K562 (cell line): ENCODE measurements at regions not wholly inside any gene's neighbourhood (a gene's known extent, or its start where the extent isn't known, plus 50 kb on each side); places are given as distances from the start of the nearest gene placed in this dataset.

Experiments
- ATAC-seq: fragments of 200-7000 bp; cut with Tn5 transposase; 3 replicates; pipeline ENCODE4 v1.9.1; 2020; ENCODE audit warnings: moderate library complexity
- BruUV-seq: library from RNA; stranded (reverse); fragments of 400-500 nt; replicated peaks from 2 replicates; lab custom pipeline; 2021; lab: Mats Ljungman, UMichigan
- CTCF ChIA-PET: fragments of 300-600 bp; formaldehyde crosslinking; extraction: SDS; loops from one replicate; lab custom pipeline; 2021; ENCODE audit warnings: low intra/inter-chr PET ratio; lab: Yijun Ruan, JAX
- POLR2A ChIA-PET: fragments of 300-600, 350-650 bp; sonication (Branson Sonifier 250); formaldehyde crosslinking; extraction: SDS; loops from one replicate; lab custom pipeline; 2021; ENCODE audit warnings: antibody characterized with exemption, inconsistent platforms; lab: Yijun Ruan, JAX
- DNase-seq, 4 experiments: peaks; one replicate each; pipeline versions ENCODE4 v3.0.0 to v3.0.0-alpha.2; 2011 to 2018; ENCODE audit warnings: low spot score in 3 of 4, mixed read lengths in 3 of 4; ENCODE audit errors: extremely low read depth in 1 of 4
- FAIRE-seq: peaks from 2 replicates; lab custom pipeline; 2011; peaks lifted over from hg19 to GRCh38; lab: Jason Lieb, UNC
- H2AFZ ChIP-seq: 2 replicates; pipeline ENCODE4 v1.6.0; 2011; ENCODE audit warnings: low read depth, low read length, control low read depth, inconsistent platforms
- H3K27ac ChIP-seq: fragments of 200-600 bp; 3 replicates; pipeline ENCODE4 v1.8.0; 2011; ENCODE audit warnings: low read depth, mild to moderate bottlenecking, control low read depth, inconsistent platforms, low read length, moderate library complexity, mixed read lengths; ENCODE audit errors: extremely low read depth
- H3K27me3 ChIP-seq, 2 experiments: fragments of 300-600 bp in 1 of 2; 2 replicates in 1 of 2; 3 replicates in 1 of 2; pipeline versions ENCODE4 v1.6.0 to v1.8.0; 2011; ENCODE audit warnings: inconsistent platforms in 2 of 2, low read length in 2 of 2, mild to moderate bottlenecking in 1 of 2, mixed read lengths in 1 of 2, moderate library complexity in 1 of 2; ENCODE audit not compliant: control insufficient read depth in 2 of 2, insufficient read depth in 2 of 2
- H3K36me3 ChIP-seq: fragments of 300-600 bp; 3 replicates; pipeline ENCODE4 v1.8.0; 2011; ENCODE audit warnings: mild to moderate bottlenecking, low read length, inconsistent platforms; ENCODE audit not compliant: control insufficient read depth, insufficient read depth
- H3K4me1 ChIP-seq, 2 experiments: fragments of 200-600 bp in 1 of 2; replicated peaks in 1 of 2; 2 replicates in 1 of 2; 3 replicates in 1 of 2; pipeline versions ENCODE4 v1.5.1 to v1.8.0; 2011; ENCODE audit warnings: inconsistent platforms in 2 of 2, low read length in 2 of 2, mild to moderate bottlenecking in 1 of 2, mixed read lengths in 1 of 2, moderate library complexity in 1 of 2; ENCODE audit not compliant: control insufficient read depth in 2 of 2, insufficient read depth in 2 of 2
- H3K4me2 ChIP-seq: 2 replicates; pipeline ENCODE4 v1.6.1; 2011; ENCODE audit warnings: low read length, control low read depth, inconsistent platforms, mixed read lengths; ENCODE audit not compliant: insufficient read depth
- H3K4me3 ChIP-seq: fragments of 200-600 bp; sonication (generic), shearing (Covaris generic); 2 replicates; pipeline ENCODE4 v1.5.1; 2016; ENCODE audit warnings: control low read depth, inconsistent platforms
- H3K79me2 ChIP-seq: fragments of 200-600 bp; 3 replicates; pipeline ENCODE4 v1.8.0; 2011; ENCODE audit warnings: low read length, inconsistent platforms; ENCODE audit not compliant: control insufficient read depth, insufficient read depth
- H3K9ac ChIP-seq, 2 experiments: 2 replicates each; pipeline versions ENCODE4 v1.6.0 to v1.6.1; 2011; ENCODE audit warnings: low read depth in 2 of 2, low read length in 2 of 2, control low read depth in 1 of 2, inconsistent platforms in 1 of 2, mild to moderate bottlenecking in 1 of 2, mixed read lengths in 1 of 2; ENCODE audit not compliant: insufficient read depth in 1 of 2
- H3K9me1 ChIP-seq: one replicate; pipeline ENCODE4 v1.6.0; 2011; ENCODE audit warnings: inconsistent platforms, mild to moderate bottlenecking, low read length, moderate library complexity; ENCODE audit not compliant: control insufficient read depth, insufficient read depth
- H3K9me3 ChIP-seq: replicated peaks from 2 replicates; pipeline ENCODE4 v1.5.1; 2011; ENCODE audit warnings: low read depth, low read length, inconsistent platforms; ENCODE audit not compliant: control insufficient read depth, insufficient read depth
- H4K20me1 ChIP-seq: replicated peaks from 2 replicates; pipeline ENCODE4 v1.6.1; 2011; ENCODE audit warnings: low read length, inconsistent platforms, mixed read lengths; ENCODE audit not compliant: control insufficient read depth, insufficient read depth
- FOSL1 ChIP-seq: fragments of 200-800 bp; sonication (Bioruptor generic); conservative IDR thresholded peaks from 2 replicates; pipeline ENCODE4 v1.6.1; 2016; ENCODE audit warnings: missing genetic modification characterization, missing compliant biosample characterization
- JUND ChIP-seq, 2 experiments: IDR thresholded peaks; 2 replicates in 1 of 2; 3 replicates in 1 of 2; pipeline ENCODE4 v1.6.1; 2011; ENCODE audit warnings: borderline replicate concordance in 2 of 2, low read depth in 2 of 2, low read length in 2 of 2, improper control_type of control experiment in 1 of 2, missing biosample characterization in 1 of 2, missing genetic modification characterization in 1 of 2, missing genetic modification reagents in 1 of 2
- SIN3A ChIP-seq, 2 experiments: fragments of 150-350 bp in 1 of 2; IDR thresholded peaks; 2 replicates each; pipeline ENCODE4 v1.6.1; 2011 to 2016; ENCODE audit warnings: borderline replicate concordance in 2 of 2, low read depth in 2 of 2, low read length in 2 of 2, mild to moderate bottlenecking in 2 of 2, moderate library complexity in 2 of 2; ENCODE audit not compliant: control insufficient read depth in 1 of 2
- SMAD2 ChIP-seq: fragments of 150-350 bp; IDR thresholded peaks from 2 replicates; pipeline ENCODE4 v1.6.1; 2014; ENCODE audit warnings: low read depth, mild to moderate bottlenecking, low read length
- SMARCA5 ChIP-seq: fragments of 450-650 bp; IDR thresholded peaks from 2 replicates; pipeline ENCODE4 v1.6.1; 2016
- SRSF9 ChIP-seq: fragments of 200-400 bp; formaldehyde crosslinking; IDR thresholded peaks from 2 replicates; pipeline ENCODE4 v1.6.1; 2017; ENCODE audit warnings: low read depth, low read length, borderline replicate concordance
- in situ Hi-C: fragments of 300-500 bp; cut with MboI; formaldehyde crosslinking; loops from 4 replicates; pipeline ENCODE4 v1.15.0; 2018; ENCODE audit warnings: inconsistent platforms, mixed read lengths
- intact Hi-C: fragments of 100-400 bp; cut with micrococcal nuclease; formaldehyde crosslinking; loops from 2 replicates; pipeline ENCODE4 v1.14.2; 2022

GRCh38 chr5:125126050-125126449 is 379.6 kb upstream of the ZNF608 start:
- intact Hi-C loops, result no loop called here
- in situ Hi-C loops, result no loop called here
- H3K27me3 ChIP-seq, result no peaks in the 10 kb centered on the region
- no peak overlapping the region for H3K4me3 ChIP-seq
- no peak overlapping the region for H2AFZ ChIP-seq
- H4K20me1 ChIP-seq, result no peaks in the 10 kb centered on the region
- no peak overlapping the region for H3K27ac ChIP-seq
- H3K9me3 ChIP-seq, result no peaks in the 10 kb centered on the region
- DNase-seq (no peak), ATAC-seq (no peak), FAIRE-seq (no peak)
- no peak overlapping the region for H3K4me2 ChIP-seq
- POLR2A ChIA-PET, result no interaction called here
- no peaks in the 10 kb centered on the region for H3K9me1 ChIP-seq
- H3K9ac ChIP-seq, result no peak overlapping the region
- CTCF ChIA-PET, result interaction anchor here (0.7 kb wide), 1 partner anchor 95 kb away, joined by 5 read pairs; no protein-coding TSS in a partner anchor
- no peaks in the 10 kb centered on the region for H3K4me1 ChIP-seq
- no peaks in the 10 kb centered on the region for H3K79me2 ChIP-seq
- TF ChIP-seq JUND (IDR thresholded peaks at IDR 0.05; ENCODE audit: borderline replicate concordance, low read depth, low read length), result no peak
- TF ChIP-seq JUND (tag; IDR thresholded peaks at IDR 0.05; ENCODE audit: borderline replicate concordance, low read depth, low read length), result no peak
- TF ChIP-seq SMAD2, result no peak
- no peak for TF ChIP-seq FOSL1 (tag)
- no peak for TF ChIP-seq SIN3A (IDR thresholded peaks at IDR 0.05; ENCODE audit: borderline replicate concordance in 2 of 2, control insufficient read depth in 1 of 2, low read depth in 2 of 2, low read length in 2 of 2)
- TF ChIP-seq SRSF9, result no peak
- no peak for TF ChIP-seq SMARCA5
- BruUV-seq, result no TSS peak
- H3K36me3 ChIP-seq, result no peaks in the 10 kb centered on the region
